ENCODE measurements at regions not wholly inside any gene's neighbourhood (a gene's known extent, or its start where the extent isn't known, plus 50 kb on each side); places are given as distances from the start of the nearest gene placed in this dataset.

- no peak for TF ChIP-seq CTCF (conservative IDR thresholded peaks at IDR 0.05; ENCODE audit: low read length)
- TF ChIP-seq EZH2phosphoT487 (IDR thresholded peaks at IDR 0.05; ENCODE audit: borderline replicate concordance) = no peak
Observed at GRCh38 chr5:74476819-74477453, 163.6 kb downstream of the ENC1 start.

Measured in Loucy (cell line).